Omental fat pad (tissue), 3 donors: ENCODE measurements at regions not wholly inside any gene's neighbourhood (a gene's known extent, or its start where the extent isn't known, plus 50 kb on each side); places are given as distances from the start of the nearest gene placed in this dataset.

Experiments used
- ATAC-seq: fragments of 150-250 bp; one replicate; pipeline ENCODE4 v1.9.1; 2016; ENCODE audit warnings: mild to moderate bottlenecking, moderate library complexity; ENCODE audit not compliant: low FRiP score
- DNase-seq: peaks from one replicate; pipeline ENCODE4 v3.0.0-alpha.2; 2019; ENCODE audit warnings: low spot score
- CTCF ChIP-seq, 3 donors: fragments of 450-650 bp; IDR thresholded peaks; one replicate each; pipeline ENCODE4 v1.5.1; 2016 to 2017; ENCODE audit warnings: antibody characterized with exemption in 3 of 3, mild to moderate bottlenecking in 3 of 3, moderate library complexity in 2 of 3

GRCh38 chr18:7305416-7305815 lies 74.5 kb downstream of the LRRC30 start:
- no peak for ATAC-seq

GRCh38 chr18:7307030-7307429 lies 76.1 kb downstream of the LRRC30 start:
- ATAC-seq (no peak), DNase-seq (no peak)
- no peak for TF ChIP-seq CTCF (IDR thresholded peaks at IDR 0.05)

More at GRCh38 chr18:7305416-7305815, 74.5 kb downstream of the LRRC30 start:
- no peak for TF ChIP-seq CTCF (IDR thresholded peaks at IDR 0.05)
- DNase-seq, result no peak

DNA sequence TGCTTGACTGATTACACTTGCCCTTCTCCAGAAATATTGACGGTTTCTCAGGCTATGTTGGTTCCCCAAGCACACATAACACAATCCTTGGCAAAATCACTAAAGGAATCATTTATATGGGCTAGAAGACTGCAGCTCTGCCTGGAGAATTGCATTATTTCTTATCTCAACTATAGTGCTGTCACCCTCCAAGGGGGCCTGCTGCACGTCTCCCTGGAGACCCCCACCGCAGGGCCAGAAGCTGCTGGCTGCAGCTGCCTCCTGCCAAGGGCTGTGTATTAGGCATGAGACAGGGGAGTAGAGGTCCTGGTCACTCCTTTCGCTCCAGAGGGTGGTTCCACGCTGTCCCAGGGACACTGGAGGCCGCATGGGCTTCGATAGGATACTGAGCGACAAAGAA lies 76.6 kb downstream of the LRRC30 start:
- ATAC-seq (no peak), DNase-seq (no peak)
- TF ChIP-seq CTCF (IDR thresholded peaks at IDR 0.05), result no peak

GRCh38 chr18:7317804-7318231 lies 86.9 kb downstream of the LRRC30 start:
- ATAC-seq (no peak), DNase-seq (no peak)
- TF ChIP-seq CTCF (IDR thresholded peaks at IDR 0.05), result no peak

- no peak for TF ChIP-seq CTCF (IDR thresholded peaks at IDR 0.05)
- ATAC-seq, result no peak
- DNase-seq, result no peak
Measured at GRCh38 chr18:7319161-7319560, 88.3 kb downstream of the LRRC30 start.

DNA sequence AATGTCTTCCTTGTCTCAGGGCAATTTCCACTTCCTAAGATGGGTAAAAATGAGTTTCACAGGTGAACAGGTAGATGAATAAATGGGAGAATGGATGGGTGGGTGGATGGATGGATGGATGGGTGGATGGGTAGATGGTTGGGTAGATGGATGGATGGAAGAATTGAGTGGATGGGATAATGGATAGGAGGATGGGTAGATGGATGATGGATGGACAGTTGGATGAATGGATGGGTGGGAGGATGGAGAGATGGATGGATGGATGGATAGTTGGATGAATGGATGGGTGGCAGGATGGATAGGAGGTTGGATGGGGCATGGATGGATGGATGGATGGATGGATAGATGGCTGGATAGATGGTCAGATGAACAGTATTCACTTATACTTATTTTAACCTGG lies 90.9 kb downstream of the LRRC30 start:
- DNase-seq (no peak), ATAC-seq (no peak)
- TF ChIP-seq CTCF (IDR thresholded peaks at IDR 0.05), result no peak

DNA sequence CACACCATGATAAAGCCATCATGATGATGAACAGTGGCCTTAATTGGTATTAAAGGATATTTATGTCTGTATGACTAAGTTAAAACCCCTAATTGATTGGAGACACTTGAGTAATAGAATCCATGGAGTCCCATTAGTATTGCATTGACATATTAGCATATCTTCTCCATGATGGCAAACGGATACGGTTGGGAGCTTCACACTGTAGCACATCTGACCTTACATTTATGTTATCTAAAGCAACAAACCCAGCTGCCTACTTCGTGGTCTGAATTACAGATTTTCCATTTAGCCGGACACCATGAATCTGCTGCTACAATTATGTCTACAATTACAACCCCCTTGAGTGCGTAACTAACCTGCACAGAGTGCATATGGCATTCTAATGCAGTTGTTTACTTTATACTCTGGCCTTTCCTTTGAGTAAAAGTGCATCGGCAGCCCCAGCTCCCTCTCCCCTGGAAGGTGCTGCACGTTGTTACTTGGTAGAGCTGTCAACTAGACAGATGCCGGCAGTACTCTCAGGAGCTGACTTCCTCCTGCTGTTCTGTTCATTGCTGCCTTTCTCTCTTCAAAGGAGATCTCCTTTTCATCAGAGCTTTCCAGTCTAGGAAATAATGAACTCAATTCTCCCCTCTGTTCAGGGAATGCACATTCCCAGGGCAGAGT lies 92.1 kb downstream of the LRRC30 start:
- no peak for TF ChIP-seq CTCF (IDR thresholded peaks at IDR 0.05)
- no peak for ATAC-seq
- no peak for DNase-seq
